ENCODE measurements at regions not wholly inside any gene's neighbourhood (a gene's known extent, or its start where the extent isn't known, plus 50 kb on each side); places are given as distances from the start of the nearest gene placed in this dataset.

GRCh38 chr9:129380961-129381401 is 202.9 kb upstream of the IER5L start:
- DNase-seq, result no peak

GRCh38 chr9:129379886-129380285 is 201.8 kb upstream of the IER5L start:
- DNase-seq, result no peak

- no peak for DNase-seq
Measured at GRCh38 chr9:129379181-129379836, 201.2 kb upstream of the IER5L start.

GRCh38 chr9:129377931-129378661 is 200.0 kb upstream of the IER5L start:
- DNase-seq, result no peak

GRCh38 chr9:129377181-129377580 is 199.1 kb upstream of the IER5L start:
- DNase-seq, result no peak

GRCh38 chr9:129375845-129376244 is 197.8 kb upstream of the IER5L start:
- no peak for DNase-seq

- no peak for DNase-seq
Measured at GRCh38 chr9:129374651-129375050, 196.6 kb upstream of the IER5L start.

GRCh38 chr9:129374231-129374630 is 196.2 kb upstream of the IER5L start:
- DNase-seq, result no peak

- DNase-seq, result no peak
Measured at GRCh38 chr9:129373361-129373760, 195.3 kb upstream of the IER5L start.

GRCh38 chr9:129370770-129371169 is 192.7 kb upstream of the IER5L start:
- DNase-seq, result no peak

GRCh38 chr9:129368444-129368978 is 190.4 kb upstream of the IER5L start:
- DNase-seq, result no peak

GRCh38 chr9:129367287-129367686 is 189.2 kb upstream of the IER5L start:
- no peak for DNase-seq

GRCh38 chr9:129365196-129365595 is 187.1 kb upstream of the IER5L start:
- no peak for DNase-seq

GRCh38 chr9:129363216-129363873 is 185.3 kb upstream of the IER5L start:
- no peak for DNase-seq

GRCh38 chr9:129362287-129363000 is 184.4 kb upstream of the IER5L start:
- DNase-seq, result no peak

- DNase-seq, result no peak
Measured at GRCh38 chr9:129361196-129361595, 183.1 kb upstream of the IER5L start.

- no peak for DNase-seq
Measured at GRCh38 chr9:129359916-129360536, 182.0 kb upstream of the IER5L start.

GRCh38 chr9:129359162-129359811 is 181.2 kb upstream of the IER5L start:
- DNase-seq, result no peak

- DNase-seq, result no peak
Measured at GRCh38 chr9:129358621-129359154, 180.6 kb upstream of the IER5L start.

- no peak for DNase-seq
Measured at GRCh38 chr9:129357773-129358245, 179.7 kb upstream of the IER5L start.
